BLaER1 treated with 17β-estradiol and CSF1 and Interleukin-3, amounts not matched to agents 10 nM and 100 nM (cell line): ENCODE measurements at regions not wholly inside any gene's neighbourhood (a gene's known extent, or its start where the extent isn't known, plus 50 kb on each side); places are given as distances from the start of the nearest gene placed in this dataset.

Experiments
- H3K27ac ChIP-seq, 11 experiments: shearing (Covaris generic); formaldehyde crosslinking; 2 replicates each; pipeline ENCODE4 v1.8.1; 2022
- H3K27me3 ChIP-seq, 11 experiments: shearing (Covaris generic); formaldehyde crosslinking; 2 replicates each; pipeline ENCODE4 v1.8.1; 2022
- H3K36me3 ChIP-seq, 11 experiments: shearing (Covaris generic); formaldehyde crosslinking; 2 replicates each; pipeline ENCODE4 v1.8.1; 2022
- H3K4me1 ChIP-seq, 10 experiments: shearing (Covaris generic); formaldehyde crosslinking; 2 replicates each; pipeline ENCODE4 v1.8.1; 2022
- H3K4me2 ChIP-seq, 11 experiments: shearing (Covaris generic); formaldehyde crosslinking; 2 replicates each; pipeline ENCODE4 v1.8.1; 2022
- H3K4me3 ChIP-seq, 10 experiments: shearing (Covaris generic); formaldehyde crosslinking; 2 replicates each; pipeline ENCODE4 v1.8.1; 2022
- H3K9ac ChIP-seq, 11 experiments: shearing (Covaris generic); formaldehyde crosslinking; 2 replicates each; pipeline ENCODE4 v1.8.1; 2022
- H3K9me3 ChIP-seq, 11 experiments: shearing (Covaris generic); formaldehyde crosslinking; replicated peaks in 1 of 11; 2 replicates each; pipeline ENCODE4 v1.8.1; 2022
- H4K20me1 ChIP-seq, 11 experiments: shearing (Covaris generic); formaldehyde crosslinking; 2 replicates each; pipeline ENCODE4 v1.8.1; 2022
- Cebpa-rat ChIP-seq, 11 experiments: shearing (Covaris generic); IDR thresholded peaks; 2 replicates each; pipeline ENCODE4 v1.8.1; 2022

- Histone ChIP-seq H3K4me2 (no peak overlapping the region), H3K4me3 (no peak overlapping the region), H3K9me3 (no peaks in the 10 kb centered on the region), H3K4me1 (peaks cover 0 to 9% (median 2%) of the 10 kb centered on the region in 10 experiments; a peak in 5 of 20 replicates), H3K9ac (no peak overlapping the region), H4K20me1 (no peaks in the 10 kb centered on the region), H3K36me3 (no peaks in the 10 kb centered on the region), H3K27me3 (no peaks in the 10 kb centered on the region), H3K27ac (no peak overlapping the region)
- no peak for TF ChIP-seq Cebpa-rat (IDR thresholded peaks at IDR 0.05)
These were observed 267.9 kb downstream of the PTPRU start for GRCh38 chr1:29504196-29504595.

GRCh38 chr1:29502911-29503840, 266.9 kb downstream of the PTPRU start:
- H3K27ac ChIP-seq: no peak overlapping the region
- no peak overlapping the region for H3K4me3 ChIP-seq
- H3K27me3 ChIP-seq: no peaks in the 10 kb centered on the region
- peaks cover 0 to 9% (median 2%) of the 10 kb centered on the region in 10 experiments; a peak in 5 of 20 replicates for H3K4me1 ChIP-seq
- no peaks in the 10 kb centered on the region for H3K36me3 ChIP-seq
- no peaks in the 10 kb centered on the region for H3K9me3 ChIP-seq
- TF ChIP-seq Cebpa-rat (IDR thresholded peaks at IDR 0.05): no peak
- H3K9ac ChIP-seq: no peak overlapping the region
- H4K20me1 ChIP-seq: no peaks in the 10 kb centered on the region
- H3K4me2 ChIP-seq: no peak overlapping the region

- H3K4me2 ChIP-seq: no peak overlapping the region
- no peak for TF ChIP-seq Cebpa-rat (IDR thresholded peaks at IDR 0.05)
- H3K4me3 ChIP-seq: no peak overlapping the region
- H3K36me3 ChIP-seq: no peaks in the 10 kb centered on the region
- H3K27me3 ChIP-seq: no peaks in the 10 kb centered on the region
- H3K9ac ChIP-seq: no peak overlapping the region
- no peak overlapping the region for H3K27ac ChIP-seq
- peaks cover 0 to 5% (median 1%) of the 10 kb centered on the region in 10 experiments; a peak in 5 of 20 replicates for H3K4me1 ChIP-seq
- H3K9me3 ChIP-seq: no peaks in the 10 kb centered on the region; a peak in 1 of 22 replicates
- no peaks in the 10 kb centered on the region for H4K20me1 ChIP-seq
These were observed 266.0 kb downstream of the PTPRU start for GRCh38 chr1:29502225-29502910.

- H3K9me3 ChIP-seq: peaks cover 5 to 9% (median 7%) of the 10 kb centered on the region in 11 experiments; a peak in 21 of 22 replicates
- H4K20me1 ChIP-seq: no peaks in the 10 kb centered on the region
- no peak overlapping the region for H3K4me3 ChIP-seq
- H3K27me3 ChIP-seq: no peaks in the 10 kb centered on the region
- no peak overlapping the region for H3K27ac ChIP-seq
- H3K4me1 ChIP-seq: no peaks in the 10 kb centered on the region
- no peaks in the 10 kb centered on the region for H3K36me3 ChIP-seq
- H3K9ac ChIP-seq: no peak overlapping the region
- TF ChIP-seq Cebpa-rat (IDR thresholded peaks at IDR 0.05): no peak
- H3K4me2 ChIP-seq: no peak overlapping the region
These were observed 265.1 kb downstream of the PTPRU start for GRCh38 chr1:29501227-29501976.

GRCh38 chr1:29500651-29501050, 264.3 kb downstream of the PTPRU start:
- Histone ChIP-seq H3K9me3 (peaks cover 13 to 16% (median 15%) of the 10 kb centered on the region in 11 experiments), H3K4me2 (no peak overlapping the region), H3K9ac (no peak overlapping the region), H3K4me3 (no peak overlapping the region), H3K36me3 (no peaks in the 10 kb centered on the region), H3K27me3 (no peaks in the 10 kb centered on the region), H4K20me1 (no peaks in the 10 kb centered on the region), H3K4me1 (no peaks in the 10 kb centered on the region), H3K27ac (no peak overlapping the region)
- TF ChIP-seq Cebpa-rat (IDR thresholded peaks at IDR 0.05): no peak

GRCh38 chr1:29500041-29500440, 263.7 kb downstream of the PTPRU start:
- H3K9me3 ChIP-seq: peaks cover 15 to 22% (median 20%) of the 10 kb centered on the region in 11 experiments

GRCh38 chr1:29499104-29499650, 262.9 kb downstream of the PTPRU start:
- Histone ChIP-seq H3K4me1 (no peaks in the 10 kb centered on the region), H3K9me3 (peaks cover 20 to 30% (median 27%) of the 10 kb centered on the region in 11 experiments), H4K20me1 (no peaks in the 10 kb centered on the region), H3K27me3 (no peaks in the 10 kb centered on the region), H3K36me3 (no peaks in the 10 kb centered on the region), H3K4me3 (no peak overlapping the region), H3K27ac (no peak overlapping the region), H3K4me2 (no peak overlapping the region), H3K9ac (no peak overlapping the region)
- TF ChIP-seq Cebpa-rat (IDR thresholded peaks at IDR 0.05): no peak

More at GRCh38 chr1:29500041-29500440, 263.7 kb downstream of the PTPRU start:
- Histone ChIP-seq H4K20me1 (no peaks in the 10 kb centered on the region), H3K9ac (no peak overlapping the region), H3K27ac (no peak overlapping the region), H3K4me1 (no peaks in the 10 kb centered on the region), H3K4me3 (no peak overlapping the region), H3K4me2 (no peak overlapping the region), H3K36me3 (no peaks in the 10 kb centered on the region), H3K27me3 (no peaks in the 10 kb centered on the region)
- no peak for TF ChIP-seq Cebpa-rat (IDR thresholded peaks at IDR 0.05)

GRCh38 chr1:29498126-29499103, 262.1 kb downstream of the PTPRU start:
- Histone ChIP-seq H3K9ac (no peak overlapping the region), H3K4me3 (no peak overlapping the region), H3K27me3 (no peaks in the 10 kb centered on the region), H3K4me2 (no peak overlapping the region), H3K4me1 (no peaks in the 10 kb centered on the region), H4K20me1 (no peaks in the 10 kb centered on the region), H3K36me3 (no peaks in the 10 kb centered on the region), H3K27ac (no peak overlapping the region), H3K9me3 (peaks cover 20 to 30% (median 27%) of the 10 kb centered on the region in 11 experiments)
- TF ChIP-seq Cebpa-rat (IDR thresholded peaks at IDR 0.05): no peak
